GM10266 (cell line): ENCODE measurements at regions not wholly inside any gene's neighbourhood (a gene's known extent, or its start where the extent isn't known, plus 50 kb on each side); places are given as distances from the start of the nearest gene placed in this dataset.
"Not testable (repeated sequence)": the region's sequence is repeated elsewhere in the genome, so short reads cannot be mapped to it uniquely, and the experiment has no call there.

Experiments used
- DNase-seq: peaks from one replicate; pipeline ENCODE4 v3.0.0; 2012; ENCODE audit errors: extremely low spot score
- TF ChIP-seq, protein P1 (sequence below): IDR thresholded peaks from 2 replicates; pipeline ENCODE4 v1.5.1; 2012; ENCODE audit warnings: mild to moderate bottlenecking, low read depth; ENCODE audit not compliant: control insufficient read depth, insufficient read depth; ENCODE audit errors: missing control alignments

DNA sequence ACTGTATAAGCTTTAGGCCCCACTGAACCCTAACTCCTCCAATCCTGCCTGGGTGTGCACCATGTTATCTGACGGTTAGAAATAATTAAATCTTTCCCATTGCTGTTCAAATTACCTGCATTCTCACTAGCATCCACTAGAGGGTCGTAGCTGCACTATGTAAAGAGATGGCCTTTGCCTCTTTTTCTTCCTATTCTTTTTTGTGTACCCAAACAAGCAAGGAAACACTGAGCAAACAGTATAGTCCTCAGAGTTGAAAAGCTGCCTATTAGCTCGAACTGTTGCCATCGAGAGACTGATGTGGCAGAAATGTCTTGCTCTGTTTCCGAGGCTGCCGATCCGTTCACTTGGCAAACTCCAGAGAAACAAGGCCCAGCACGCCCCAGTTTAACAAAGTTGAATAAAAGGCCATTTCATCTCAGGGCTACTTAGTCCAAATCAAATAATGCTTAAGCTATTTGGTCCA lies 163.8 kb upstream of the TRPM3 start:
- TF ChIP-seq, protein P1, sequence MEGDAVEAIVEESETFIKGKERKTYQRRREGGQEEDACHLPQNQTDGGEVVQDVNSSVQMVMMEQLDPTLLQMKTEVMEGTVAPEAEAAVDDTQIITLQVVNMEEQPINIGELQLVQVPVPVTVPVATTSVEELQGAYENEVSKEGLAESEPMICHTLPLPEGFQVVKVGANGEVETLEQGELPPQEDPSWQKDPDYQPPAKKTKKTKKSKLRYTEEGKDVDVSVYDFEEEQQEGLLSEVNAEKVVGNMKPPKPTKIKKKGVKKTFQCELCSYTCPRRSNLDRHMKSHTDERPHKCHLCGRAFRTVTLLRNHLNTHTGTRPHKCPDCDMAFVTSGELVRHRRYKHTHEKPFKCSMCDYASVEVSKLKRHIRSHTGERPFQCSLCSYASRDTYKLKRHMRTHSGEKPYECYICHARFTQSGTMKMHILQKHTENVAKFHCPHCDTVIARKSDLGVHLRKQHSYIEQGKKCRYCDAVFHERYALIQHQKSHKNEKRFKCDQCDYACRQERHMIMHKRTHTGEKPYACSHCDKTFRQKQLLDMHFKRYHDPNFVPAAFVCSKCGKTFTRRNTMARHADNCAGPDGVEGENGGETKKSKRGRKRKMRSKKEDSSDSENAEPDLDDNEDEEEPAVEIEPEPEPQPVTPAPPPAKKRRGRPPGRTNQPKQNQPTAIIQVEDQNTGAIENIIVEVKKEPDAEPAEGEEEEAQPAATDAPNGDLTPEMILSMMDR = peak; percentile 81
- DNase-seq = peak; percentile 27

DNA sequence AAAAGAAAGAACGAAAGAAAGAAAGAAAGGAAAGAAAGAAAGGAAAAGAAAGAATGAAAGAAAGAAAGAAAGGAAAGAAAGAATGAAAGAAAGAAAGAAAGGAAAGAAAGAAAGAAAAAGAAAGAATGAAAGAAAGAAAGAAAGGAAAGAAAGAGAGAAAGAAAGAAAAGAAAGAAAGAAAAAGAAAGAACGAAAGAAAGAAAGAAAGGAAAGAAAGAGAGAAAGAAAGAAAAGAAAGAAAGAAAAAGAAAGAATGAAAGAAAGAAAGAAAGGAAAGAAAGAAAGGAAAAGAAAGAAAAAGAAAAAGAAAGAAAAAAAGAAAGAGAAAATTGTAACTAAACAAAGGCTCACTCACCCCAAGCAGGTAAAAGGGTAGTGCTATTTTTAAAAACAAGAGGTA lies 160.7 kb upstream of the TRPM3 start:
- not testable (repeated sequence) for DNase-seq

DNA sequence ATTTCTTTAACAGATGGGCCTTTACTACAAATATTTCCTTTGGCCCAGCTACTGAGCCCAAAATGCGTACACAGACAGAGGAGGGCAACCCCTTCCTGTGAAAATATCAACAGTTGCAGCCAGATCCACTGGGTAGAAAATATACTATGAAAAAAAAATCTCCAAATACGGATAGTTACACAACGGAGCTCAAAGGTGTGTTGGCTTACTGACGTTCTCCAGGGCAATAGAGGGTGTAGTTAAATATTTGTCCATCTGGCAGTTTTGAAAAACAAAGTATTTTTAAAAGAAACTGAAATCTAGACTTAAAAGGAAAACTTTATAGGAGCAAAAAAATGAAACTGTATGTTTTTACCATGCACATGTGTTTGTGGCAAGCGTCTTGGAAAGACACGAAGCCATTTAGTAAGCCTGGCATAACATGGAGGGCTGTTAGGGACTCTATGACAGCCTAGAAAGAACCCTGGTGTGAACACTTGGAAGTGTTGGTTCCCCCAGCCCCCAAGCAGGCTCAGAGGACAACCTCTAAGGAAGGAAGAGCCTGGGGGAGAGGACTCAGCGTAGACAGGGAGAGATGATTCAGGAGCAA lies 157.8 kb upstream of the TRPM3 start:
- TF ChIP-seq, protein P1 = no peak
- DNase-seq = no peak

DNA sequence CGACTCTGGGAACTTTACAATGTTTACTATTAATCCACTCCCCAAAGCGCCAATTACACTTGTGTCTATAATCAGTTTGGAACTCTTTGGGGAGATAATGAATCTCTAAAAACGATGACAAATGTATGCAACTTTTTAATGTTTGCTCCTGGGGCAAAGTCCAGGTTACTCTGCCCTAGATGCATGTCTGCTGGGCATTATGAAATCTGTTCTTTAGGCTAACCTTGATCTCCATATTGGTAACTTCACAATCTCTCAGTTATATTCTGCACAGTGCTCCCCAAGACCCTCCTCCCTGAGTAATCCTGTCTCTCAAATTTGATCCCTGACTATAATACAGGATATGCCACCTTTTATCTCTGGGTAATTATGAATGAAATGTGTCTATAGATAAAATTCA lies 152.2 kb upstream of the TRPM3 start:
- DNase-seq = no peak
- TF ChIP-seq, protein P1 = no peak

DNA sequence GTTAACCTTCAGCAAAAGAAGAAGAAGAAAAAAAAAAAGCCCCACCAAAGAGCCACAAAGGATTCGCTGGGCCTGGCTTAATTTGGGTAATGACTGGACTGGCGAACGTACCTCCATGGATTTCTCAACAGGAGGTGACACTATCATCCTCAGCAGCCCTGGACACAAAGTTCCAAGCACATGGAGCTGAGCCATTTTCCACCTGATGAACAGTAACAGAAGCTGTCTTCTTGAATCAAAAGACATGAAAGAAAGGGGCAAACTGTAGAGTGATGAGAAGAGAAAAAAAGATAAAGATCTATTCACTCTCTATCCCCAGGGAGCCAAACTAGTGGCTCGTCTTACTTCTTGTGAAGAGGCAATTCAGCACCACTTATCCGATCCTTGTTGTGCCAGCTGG lies 150.2 kb upstream of the TRPM3 start:
- TF ChIP-seq, protein P1 = no peak
- DNase-seq = no peak

DNA sequence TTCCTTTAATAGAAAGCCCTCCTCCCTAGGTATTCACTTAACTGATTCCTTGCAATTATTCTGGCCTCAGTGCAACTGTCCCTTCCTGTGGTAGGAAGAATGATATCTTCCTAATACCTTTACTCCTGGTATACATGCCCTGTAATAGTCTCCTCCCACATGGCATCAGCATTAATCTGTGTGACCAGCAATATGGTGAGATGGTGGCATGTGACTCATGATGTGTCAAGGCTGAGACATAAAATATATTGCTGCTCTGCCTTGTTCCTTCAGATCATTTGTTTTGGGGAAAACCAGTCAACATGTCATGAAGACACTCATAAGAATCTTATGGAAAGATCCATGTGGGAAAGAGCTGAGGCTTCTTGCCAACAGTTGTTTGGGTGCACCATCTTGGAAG lies 149.1 kb upstream of the TRPM3 start:
- no peak for DNase-seq
- TF ChIP-seq, protein P1 = no peak

DNA sequence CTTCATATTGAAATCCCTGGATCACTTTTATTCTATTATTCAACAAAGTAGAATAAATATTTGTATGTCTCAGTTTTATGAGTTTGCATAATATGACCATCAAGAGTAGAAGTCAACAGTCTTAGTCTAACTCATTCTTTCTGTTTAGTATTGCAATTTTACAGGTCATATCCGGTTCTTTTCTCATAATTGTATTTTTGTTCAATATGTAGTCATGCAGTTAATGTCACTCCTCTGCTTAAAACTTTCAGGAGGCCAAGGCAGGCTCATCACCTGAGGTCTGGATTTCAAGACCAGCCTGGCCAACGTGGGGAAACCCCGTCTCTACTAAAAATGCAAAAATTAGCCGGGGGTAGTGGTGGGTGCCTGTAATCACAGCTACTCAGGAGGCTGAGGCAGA lies 148.4 kb upstream of the TRPM3 start:
- DNase-seq = no peak
- TF ChIP-seq, protein P1 = no peak
